ENCODE measurements at regions not wholly inside any gene's neighbourhood (a gene's known extent, or its start where the extent isn't known, plus 50 kb on each side); places are given as distances from the start of the nearest gene placed in this dataset.

DNA sequence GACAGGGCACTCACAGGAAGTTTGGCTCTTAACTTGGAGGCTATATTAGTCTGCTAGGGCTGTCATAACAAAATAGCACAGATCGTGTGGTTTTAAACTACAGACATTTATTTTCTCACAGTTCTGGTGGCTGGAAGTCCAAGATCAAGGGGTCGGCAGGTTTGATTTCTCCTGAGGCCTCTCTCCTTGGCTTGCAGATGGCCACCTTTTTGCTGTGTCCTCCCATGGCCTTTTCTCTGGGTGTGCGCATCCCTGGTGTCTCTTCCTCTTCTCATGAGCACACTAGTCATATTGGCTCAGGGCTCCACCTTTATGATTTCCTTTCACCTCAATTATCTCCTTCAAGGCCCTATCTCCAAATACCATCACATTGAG, 69.3 kb downstream of the FOXB1 start:
- TF ChIP-seq, protein P1, sequence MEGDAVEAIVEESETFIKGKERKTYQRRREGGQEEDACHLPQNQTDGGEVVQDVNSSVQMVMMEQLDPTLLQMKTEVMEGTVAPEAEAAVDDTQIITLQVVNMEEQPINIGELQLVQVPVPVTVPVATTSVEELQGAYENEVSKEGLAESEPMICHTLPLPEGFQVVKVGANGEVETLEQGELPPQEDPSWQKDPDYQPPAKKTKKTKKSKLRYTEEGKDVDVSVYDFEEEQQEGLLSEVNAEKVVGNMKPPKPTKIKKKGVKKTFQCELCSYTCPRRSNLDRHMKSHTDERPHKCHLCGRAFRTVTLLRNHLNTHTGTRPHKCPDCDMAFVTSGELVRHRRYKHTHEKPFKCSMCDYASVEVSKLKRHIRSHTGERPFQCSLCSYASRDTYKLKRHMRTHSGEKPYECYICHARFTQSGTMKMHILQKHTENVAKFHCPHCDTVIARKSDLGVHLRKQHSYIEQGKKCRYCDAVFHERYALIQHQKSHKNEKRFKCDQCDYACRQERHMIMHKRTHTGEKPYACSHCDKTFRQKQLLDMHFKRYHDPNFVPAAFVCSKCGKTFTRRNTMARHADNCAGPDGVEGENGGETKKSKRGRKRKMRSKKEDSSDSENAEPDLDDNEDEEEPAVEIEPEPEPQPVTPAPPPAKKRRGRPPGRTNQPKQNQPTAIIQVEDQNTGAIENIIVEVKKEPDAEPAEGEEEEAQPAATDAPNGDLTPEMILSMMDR (IDR thresholded peaks at IDR 0.05; ENCODE audit: poor library complexity), result no peak
- TF ChIP-seq EZH2 (IDR thresholded peaks at IDR 0.05; ENCODE audit: borderline replicate concordance), result no peak

Measured in hepatocyte (in vitro differentiated cells).